SK-N-SH (cell line): ENCODE measurements at regions not wholly inside any gene's neighbourhood (a gene's known extent, or its start where the extent isn't known, plus 50 kb on each side); places are given as distances from the start of the nearest gene placed in this dataset.
"Not testable (repeated sequence)": the region's sequence is repeated elsewhere in the genome, so short reads cannot be mapped to it uniquely, and the experiment has no call there.

Experiments
- EZH2phosphoT487 ChIP-seq: fragments of 200-600 bp; sonication (generic); IDR thresholded peaks from 2 replicates; pipeline ENCODE4 v1.6.1; 2017; ENCODE audit warnings: low read depth, mixed run types, mild to moderate bottlenecking, antibody characterized with exemption, moderate library complexity, borderline replicate concordance
- RAD21 ChIP-seq: IDR thresholded peaks from 2 replicates; pipeline ENCODE4 v1.6.1; 2012; ENCODE audit warnings: mild to moderate bottlenecking, low read length
- SIN3A ChIP-seq: IDR thresholded peaks from 2 replicates; pipeline ENCODE4 v1.6.1; 2012; ENCODE audit warnings: low read depth, mild to moderate bottlenecking, low read length, moderate library complexity, borderline replicate concordance
- SMC3 ChIP-seq: IDR thresholded peaks from 2 replicates; pipeline ENCODE4 v1.6.1; 2012; ENCODE audit warnings: low read depth, low read length, improper control_type of control experiment
- TEAD4 ChIP-seq: IDR thresholded peaks from 2 replicates; pipeline ENCODE4 v1.4.0; 2012; ENCODE audit warnings: mild to moderate bottlenecking, borderline replicate concordance; ENCODE audit not compliant: insufficient read depth
- TF ChIP-seq, protein P1 (sequence below): fragments of 200-600 bp; sonication (generic); IDR thresholded peaks from 2 replicates; pipeline ENCODE4 v1.6.1; 2017; ENCODE audit warnings: antibody characterized with exemption, mild to moderate bottlenecking, moderate library complexity
- TF ChIP-seq, protein P2 (sequence below): IDR thresholded peaks from 2 replicates; pipeline ENCODE4; 2012

DNA sequence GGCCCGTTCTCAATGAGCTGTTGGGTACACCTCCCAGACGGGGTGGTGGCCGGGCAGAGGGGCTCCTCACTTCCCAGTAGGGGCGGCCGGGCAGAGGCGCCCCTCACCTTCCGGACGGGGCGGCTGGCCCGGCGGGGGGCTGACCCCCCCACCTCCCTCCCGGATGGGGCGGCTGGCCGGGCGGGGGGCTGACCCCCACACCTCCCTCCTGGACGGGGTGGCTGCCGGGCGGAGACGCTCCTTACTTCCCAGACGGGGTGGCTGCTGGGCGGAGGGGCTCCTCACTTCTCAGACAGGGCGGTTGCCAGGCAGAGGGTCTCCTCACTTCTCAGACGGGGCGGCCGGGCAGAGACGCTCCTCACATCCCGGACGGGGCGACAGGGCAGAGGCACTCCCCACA, 644.7 kb upstream of the KCNMB2 start:
- TF ChIP-seq, protein P1, sequence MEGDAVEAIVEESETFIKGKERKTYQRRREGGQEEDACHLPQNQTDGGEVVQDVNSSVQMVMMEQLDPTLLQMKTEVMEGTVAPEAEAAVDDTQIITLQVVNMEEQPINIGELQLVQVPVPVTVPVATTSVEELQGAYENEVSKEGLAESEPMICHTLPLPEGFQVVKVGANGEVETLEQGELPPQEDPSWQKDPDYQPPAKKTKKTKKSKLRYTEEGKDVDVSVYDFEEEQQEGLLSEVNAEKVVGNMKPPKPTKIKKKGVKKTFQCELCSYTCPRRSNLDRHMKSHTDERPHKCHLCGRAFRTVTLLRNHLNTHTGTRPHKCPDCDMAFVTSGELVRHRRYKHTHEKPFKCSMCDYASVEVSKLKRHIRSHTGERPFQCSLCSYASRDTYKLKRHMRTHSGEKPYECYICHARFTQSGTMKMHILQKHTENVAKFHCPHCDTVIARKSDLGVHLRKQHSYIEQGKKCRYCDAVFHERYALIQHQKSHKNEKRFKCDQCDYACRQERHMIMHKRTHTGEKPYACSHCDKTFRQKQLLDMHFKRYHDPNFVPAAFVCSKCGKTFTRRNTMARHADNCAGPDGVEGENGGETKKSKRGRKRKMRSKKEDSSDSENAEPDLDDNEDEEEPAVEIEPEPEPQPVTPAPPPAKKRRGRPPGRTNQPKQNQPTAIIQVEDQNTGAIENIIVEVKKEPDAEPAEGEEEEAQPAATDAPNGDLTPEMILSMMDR, result not testable (repeated sequence)
- TF ChIP-seq TEAD4, SIN3A, RAD21, SMC3, EZH2phosphoT487: not testable (repeated sequence)
- TF ChIP-seq, protein P2, sequence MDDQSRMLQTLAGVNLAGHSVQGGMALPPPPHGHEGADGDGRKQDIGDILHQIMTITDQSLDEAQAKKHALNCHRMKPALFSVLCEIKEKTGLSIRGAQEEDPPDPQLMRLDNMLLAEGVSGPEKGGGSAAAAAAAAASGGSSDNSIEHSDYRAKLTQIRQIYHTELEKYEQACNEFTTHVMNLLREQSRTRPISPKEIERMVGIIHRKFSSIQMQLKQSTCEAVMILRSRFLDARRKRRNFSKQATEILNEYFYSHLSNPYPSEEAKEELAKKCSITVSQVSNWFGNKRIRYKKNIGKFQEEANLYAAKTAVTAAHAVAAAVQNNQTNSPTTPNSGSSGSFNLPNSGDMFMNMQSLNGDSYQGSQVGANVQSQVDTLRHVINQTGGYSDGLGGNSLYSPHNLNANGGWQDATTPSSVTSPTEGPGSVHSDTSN, result not testable (repeated sequence)
